Smooth muscle cell of the brain vasculature (primary cell): ENCODE measurements at regions not wholly inside any gene's neighbourhood (a gene's known extent, or its start where the extent isn't known, plus 50 kb on each side); places are given as distances from the start of the nearest gene placed in this dataset.
"Not testable (repeated sequence)": the region's sequence is repeated elsewhere in the genome, so short reads cannot be mapped to it uniquely, and the experiment has no call there.

Source experiments
- DNase-seq: peaks from one replicate; pipeline ENCODE4 v3.0.0-alpha.2; 2012; ENCODE audit warnings: low read depth, low spot score

GRCh38 chr1:5766996-5767395 lies 225.2 kb downstream of the NPHP4 start:
- not testable (repeated sequence) for DNase-seq

GRCh38 chr1:5765997-5766913 lies 226.0 kb downstream of the NPHP4 start:
- no peak for DNase-seq

- no peak for DNase-seq
Observed at GRCh38 chr1:5765483-5765882, 226.7 kb downstream of the NPHP4 start.

- DNase-seq, result no peak
Observed at GRCh38 chr1:5764959-5765358, 227.3 kb downstream of the NPHP4 start.

GRCh38 chr1:5764464-5764863 lies 227.8 kb downstream of the NPHP4 start:
- DNase-seq, result no peak

- no peak for DNase-seq
Observed at GRCh38 chr1:5763696-5764370, 228.4 kb downstream of the NPHP4 start.

GRCh38 chr1:5758859-5759578 lies 233.2 kb downstream of the NPHP4 start:
- no peak for DNase-seq

GRCh38 chr1:5758000-5758858 lies 234.0 kb downstream of the NPHP4 start:
- DNase-seq, result no peak

- DNase-seq, result no peak
Observed at GRCh38 chr1:5757187-5757805, 234.9 kb downstream of the NPHP4 start.

GRCh38 chr1:5756434-5757186 lies 235.6 kb downstream of the NPHP4 start:
- no peak for DNase-seq

- DNase-seq, result no peak
Observed at GRCh38 chr1:5755552-5756125, 236.6 kb downstream of the NPHP4 start.

GRCh38 chr1:5754817-5755551 lies 237.2 kb downstream of the NPHP4 start:
- DNase-seq, result no peak

GRCh38 chr1:5753549-5754421 lies 238.4 kb downstream of the NPHP4 start:
- no peak for DNase-seq

- DNase-seq, result no peak
Observed at GRCh38 chr1:5752746-5753548, 239.3 kb downstream of the NPHP4 start.

- DNase-seq, result no peak
Observed at GRCh38 chr1:5751833-5752745, 240.1 kb downstream of the NPHP4 start.

- DNase-seq, result no peak
Observed at GRCh38 chr1:5751163-5751540, 241.1 kb downstream of the NPHP4 start.
